B cell (primary cell): ENCODE measurements at regions not wholly inside any gene's neighbourhood (a gene's known extent, or its start where the extent isn't known, plus 50 kb on each side); places are given as distances from the start of the nearest gene placed in this dataset.

Experiments
- EZH2 ChIP-seq: IDR thresholded peaks from 2 replicates; pipeline ENCODE4 v1.6.1; 2012; ENCODE audit warnings: borderline replicate concordance, low read depth, mild to moderate bottlenecking, moderate library complexity, low read length; ENCODE audit not compliant: insufficient read depth, poor library complexity, severe bottlenecking
- TF ChIP-seq, protein P1 (sequence below): fragments of 200-600 bp; IDR thresholded peaks from one replicate; pipeline ENCODE4 v1.8.0; 2022; ENCODE audit warnings: antibody characterized with exemption, mild to moderate bottlenecking

DNA sequence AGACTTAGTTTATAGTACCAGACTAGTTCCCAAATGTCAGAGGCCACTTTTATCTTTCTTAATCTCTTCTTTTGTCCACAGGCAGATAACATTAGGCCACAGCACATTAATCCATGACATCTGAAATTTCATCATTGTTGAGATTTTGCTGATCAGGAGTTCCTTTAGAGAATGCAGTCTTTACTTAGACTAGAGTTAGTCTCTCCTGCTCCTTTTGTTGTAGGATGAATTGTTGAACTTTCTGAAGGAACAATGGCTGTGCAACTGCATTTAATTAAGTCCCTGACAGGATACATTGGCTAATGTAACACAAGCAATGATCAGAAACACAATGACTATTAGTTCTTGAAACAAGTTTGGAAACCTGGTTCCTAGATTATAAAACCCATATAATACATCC lies 266.3 kb downstream of the PCDH20 start:
- TF ChIP-seq, protein P1, sequence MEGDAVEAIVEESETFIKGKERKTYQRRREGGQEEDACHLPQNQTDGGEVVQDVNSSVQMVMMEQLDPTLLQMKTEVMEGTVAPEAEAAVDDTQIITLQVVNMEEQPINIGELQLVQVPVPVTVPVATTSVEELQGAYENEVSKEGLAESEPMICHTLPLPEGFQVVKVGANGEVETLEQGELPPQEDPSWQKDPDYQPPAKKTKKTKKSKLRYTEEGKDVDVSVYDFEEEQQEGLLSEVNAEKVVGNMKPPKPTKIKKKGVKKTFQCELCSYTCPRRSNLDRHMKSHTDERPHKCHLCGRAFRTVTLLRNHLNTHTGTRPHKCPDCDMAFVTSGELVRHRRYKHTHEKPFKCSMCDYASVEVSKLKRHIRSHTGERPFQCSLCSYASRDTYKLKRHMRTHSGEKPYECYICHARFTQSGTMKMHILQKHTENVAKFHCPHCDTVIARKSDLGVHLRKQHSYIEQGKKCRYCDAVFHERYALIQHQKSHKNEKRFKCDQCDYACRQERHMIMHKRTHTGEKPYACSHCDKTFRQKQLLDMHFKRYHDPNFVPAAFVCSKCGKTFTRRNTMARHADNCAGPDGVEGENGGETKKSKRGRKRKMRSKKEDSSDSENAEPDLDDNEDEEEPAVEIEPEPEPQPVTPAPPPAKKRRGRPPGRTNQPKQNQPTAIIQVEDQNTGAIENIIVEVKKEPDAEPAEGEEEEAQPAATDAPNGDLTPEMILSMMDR: no peak
- TF ChIP-seq EZH2: no peak
